ENCODE measurements at regions not wholly inside any gene's neighbourhood (a gene's known extent, or its start where the extent isn't known, plus 50 kb on each side); places are given as distances from the start of the nearest gene placed in this dataset.

GRCh38 chr16:13414154-13414553 lies 505.8 kb upstream of the ERCC4 start:
- no peak overlapping the region for H3K18ac ChIP-seq (ENCODE audit: insufficient read length, low read depth, low read length)
- no peaks in the 10 kb centered on the region; the same call in 1 of the 2 replicates for H3K4me1 ChIP-seq (ENCODE audit: insufficient read depth, low read length)
- no peak overlapping the region for H4K5ac ChIP-seq (ENCODE audit: insufficient read length, low read depth, low read length)
- TF ChIP-seq, protein P1, sequence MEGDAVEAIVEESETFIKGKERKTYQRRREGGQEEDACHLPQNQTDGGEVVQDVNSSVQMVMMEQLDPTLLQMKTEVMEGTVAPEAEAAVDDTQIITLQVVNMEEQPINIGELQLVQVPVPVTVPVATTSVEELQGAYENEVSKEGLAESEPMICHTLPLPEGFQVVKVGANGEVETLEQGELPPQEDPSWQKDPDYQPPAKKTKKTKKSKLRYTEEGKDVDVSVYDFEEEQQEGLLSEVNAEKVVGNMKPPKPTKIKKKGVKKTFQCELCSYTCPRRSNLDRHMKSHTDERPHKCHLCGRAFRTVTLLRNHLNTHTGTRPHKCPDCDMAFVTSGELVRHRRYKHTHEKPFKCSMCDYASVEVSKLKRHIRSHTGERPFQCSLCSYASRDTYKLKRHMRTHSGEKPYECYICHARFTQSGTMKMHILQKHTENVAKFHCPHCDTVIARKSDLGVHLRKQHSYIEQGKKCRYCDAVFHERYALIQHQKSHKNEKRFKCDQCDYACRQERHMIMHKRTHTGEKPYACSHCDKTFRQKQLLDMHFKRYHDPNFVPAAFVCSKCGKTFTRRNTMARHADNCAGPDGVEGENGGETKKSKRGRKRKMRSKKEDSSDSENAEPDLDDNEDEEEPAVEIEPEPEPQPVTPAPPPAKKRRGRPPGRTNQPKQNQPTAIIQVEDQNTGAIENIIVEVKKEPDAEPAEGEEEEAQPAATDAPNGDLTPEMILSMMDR (conservative IDR thresholded peaks at IDR 0.05) = no peak
- H3K14ac ChIP-seq (ENCODE audit: insufficient read depth, low read length) = no peak overlapping the region
- no peak overlapping the region for H3K4me2 ChIP-seq (ENCODE audit: insufficient read depth, insufficient read length, low read length)
- no peak overlapping the region for H3K9ac ChIP-seq (ENCODE audit: extremely low read depth, insufficient read length, low read length)
- no peak overlapping the region for H3K27ac Mint-ChIP-seq
- no peak overlapping the region for H3T11ph ChIP-seq (ENCODE audit: low read length)
- no peak overlapping the region for H2AK5ac ChIP-seq (ENCODE audit: insufficient read length, low read length)
- H3K4ac ChIP-seq (ENCODE audit: low read depth, low read length) = no peak overlapping the region
- no peaks in the 10 kb centered on the region for H4K20me1 ChIP-seq (ENCODE audit: control insufficient read depth, insufficient read depth, insufficient read length)
- H2AFZ ChIP-seq (ENCODE audit: low read length) = no peak overlapping the region
- H3K23me2 ChIP-seq (ENCODE audit: insufficient read length, low read depth, low read length, poor library complexity, severe bottlenecking) = no peaks in the 10 kb centered on the region
- no peak overlapping the region for H2BK120ac ChIP-seq (ENCODE audit: low read depth, low read length, poor library complexity, severe bottlenecking)
- H4K91ac ChIP-seq (ENCODE audit: insufficient read length, low read depth, low read length) = no peak overlapping the region
- peaks cover under 1 to 7% of the 10 kb centered on the region in 2 experiments; a peak in 3 of 5 replicates for H3K9me3 Mint-ChIP-seq
- H2BK20ac ChIP-seq (ENCODE audit: low read depth, low read length, poor library complexity, severe bottlenecking) = no peak overlapping the region
- no peaks in the 10 kb centered on the region for H3K79me1 ChIP-seq (ENCODE audit: insufficient read depth, low read depth, low read length, poor library complexity, severe bottlenecking)
- H3K79me2 ChIP-seq (ENCODE audit: insufficient read depth, low read length) = no peaks in the 10 kb centered on the region
- no peaks in the 10 kb centered on the region for H3K9me3 ChIP-seq (ENCODE audit: control insufficient read depth, low read depth, low read length)
- H2BK15ac ChIP-seq (ENCODE audit: low read depth, low read length) = no peak overlapping the region
- H3K56ac ChIP-seq (ENCODE audit: insufficient read length, low read depth, low read length) = no peak overlapping the region
- H3K27ac ChIP-seq (ENCODE audit: insufficient read length, low read depth, low read length) = no peak overlapping the region
- H2BK5ac ChIP-seq (ENCODE audit: insufficient read length, low read length) = no peak overlapping the region
- H3K27me3 ChIP-seq (ENCODE audit: insufficient read depth, low read length) = no peaks in the 10 kb centered on the region
- no peaks in the 10 kb centered on the region for H3K27me3 Mint-ChIP-seq (ENCODE audit: low read depth)
- H3K4me3 Mint-ChIP-seq = no peak overlapping the region
- no peak overlapping the region for H4K8ac ChIP-seq (replicated peaks; ENCODE audit: insufficient read length, low read depth, low read length)
- H3K36me3 Mint-ChIP-seq (ENCODE audit: insufficient read depth in 1 of 3, low read depth in 3 of 3) = peaks cover 4 to 6% (median 6%) of the 10 kb centered on the region in 3 experiments; a peak in 5 of 7 replicates
- H2BK12ac ChIP-seq (ENCODE audit: insufficient read length, low read depth, low read length) = no peak overlapping the region
- H3K4me1 Mint-ChIP-seq = peaks cover 2 to 3% of the 10 kb centered on the region in 2 experiments; a peak in 2 of 4 replicates
- DNase-seq = no peak
- H3K23ac ChIP-seq (ENCODE audit: insufficient read length, low read depth, low read length) = no peak overlapping the region
